ENCODE measurements at regions not wholly inside any gene's neighbourhood (a gene's known extent, or its start where the extent isn't known, plus 50 kb on each side); places are given as distances from the start of the nearest gene placed in this dataset.
A peak's percentile ranks its signal among the peaks of the same experiment; 100 is the strongest.

GRCh38 chr9:124180557-124180956 lies 77.2 kb upstream of the NEK6 start:
- DNase-seq, result peak; percentile 78

- DNase-seq, result no peak
Measured at GRCh38 chr9:124182741-124183140, 75.0 kb upstream of the NEK6 start.

- DNase-seq, result no peak
Measured at GRCh38 chr9:124183772-124184171, 74.0 kb upstream of the NEK6 start.

GRCh38 chr9:124185413-124185812 lies 72.3 kb upstream of the NEK6 start:
- no peak for DNase-seq

GRCh38 chr9:124187311-124187710 lies 70.4 kb upstream of the NEK6 start:
- no peak for DNase-seq

- no peak for DNase-seq
Measured at GRCh38 chr9:124188331-124189110, 69.2 kb upstream of the NEK6 start.

- DNase-seq, result no peak
Measured at GRCh38 chr9:124190761-124191160, 67.0 kb upstream of the NEK6 start.

GRCh38 chr9:124191691-124192395 lies 65.9 kb upstream of the NEK6 start:
- DNase-seq, result no peak

GRCh38 chr9:124196814-124197176 lies 61.0 kb upstream of the NEK6 start:
- no peak for DNase-seq

GRCh38 chr9:124197177-124198095 lies 60.3 kb upstream of the NEK6 start:
- no peak for DNase-seq

GRCh38 chr9:124198331-124198730 lies 59.4 kb upstream of the NEK6 start:
- no peak for DNase-seq

- DNase-seq, result no peak
Measured at GRCh38 chr9:124198948-124199347, 58.8 kb upstream of the NEK6 start.

- DNase-seq, result no peak
Measured at GRCh38 chr9:124199474-124199873, 58.3 kb upstream of the NEK6 start.

- DNase-seq, result no peak
Measured at GRCh38 chr9:124202447-124202971, 55.2 kb upstream of the NEK6 start.

- no peak for DNase-seq
Measured at GRCh38 chr9:124205686-124206352, 51.9 kb upstream of the NEK6 start.

GRCh38 chr9:124206391-124206790 lies 51.4 kb upstream of the NEK6 start:
- peak; percentile 15 for DNase-seq

Measured in NCI-H1694 (cell line).